ENCODE measurements at regions not wholly inside any gene's neighbourhood (a gene's known extent, or its start where the extent isn't known, plus 50 kb on each side); places are given as distances from the start of the nearest gene placed in this dataset.

- peak; percentile 74 for TF ChIP-seq CTCF (IDR thresholded peaks at IDR 0.05; ENCODE audit: low read depth, low read length)
These were observed 55.0 kb upstream of the PRDM5 start for GRCh38 chr4:120977435-120977997.

DNA sequence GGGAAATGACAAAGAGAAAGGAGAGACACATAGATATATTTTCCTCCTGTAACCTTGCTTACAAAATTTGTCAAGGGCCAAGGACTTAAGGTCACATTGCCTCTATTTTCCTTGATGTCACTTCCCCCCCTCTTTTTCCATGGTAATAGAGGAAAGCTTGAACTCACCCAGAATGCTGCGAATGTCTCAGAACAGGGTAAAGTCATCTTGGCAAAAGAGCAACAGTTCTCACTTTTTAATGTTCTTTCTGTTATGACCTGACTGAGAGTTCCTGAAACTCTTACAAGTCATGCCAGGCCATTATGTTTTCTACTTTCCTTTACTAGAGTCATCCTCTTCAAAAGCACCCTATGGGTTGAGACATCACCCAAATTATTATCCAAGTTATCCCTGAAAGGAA is 50.7 kb upstream of the PRDM5 start:
- no peak for TF ChIP-seq CTCF (IDR thresholded peaks at IDR 0.05; ENCODE audit: low read depth, low read length)
- no peak overlapping the region for H3K4me3 ChIP-seq (replicated peaks in 1 of 2; ENCODE audit: low read depth in 2 of 2, low read length in 2 of 2)
- no peak for DNase-seq (ENCODE audit: low read depth in 2 of 2)

More at GRCh38 chr4:120977435-120977997, 55.0 kb upstream of the PRDM5 start:
- no peak overlapping the region for H3K4me3 ChIP-seq (replicated peaks in 1 of 2; ENCODE audit: low read depth in 2 of 2, low read length in 2 of 2)
- DNase-seq (ENCODE audit: low read depth in 2 of 2), result peak; percentile 77 to 78

Measured in cardiac fibroblast (primary cell).